Esophagus squamous epithelium (tissue), 5 donors: ENCODE measurements at regions not wholly inside any gene's neighbourhood (a gene's known extent, or its start where the extent isn't known, plus 50 kb on each side); places are given as distances from the start of the nearest gene placed in this dataset.

ENCODE experiments used
- DNase-seq: peaks from one replicate; lab custom pipeline; 2025; lab: John Stamatoyannopoulos, UW
- H3K27ac ChIP-seq, 4 donors: fragments of 200-600 bp; sonication (generic); one replicate each; pipeline ENCODE4 v1.5.1; 2016 to 2019; ENCODE audit warnings: mild to moderate bottlenecking in 1 of 4
- H3K27me3 ChIP-seq, 4 donors: fragments of 200-600 bp; sonication (generic); 1 replicate in 3 of 4; 2 replicates in 1 of 4; pipeline versions ENCODE4 v1.5.1 to v1.6.0; 2017 to 2021; ENCODE audit warnings: antibody characterized with exemption in 1 of 4
- H3K36me3 ChIP-seq, 3 donors: fragments of 200-600 bp; sonication (generic); one replicate each; pipeline ENCODE4 v1.5.1; 2016 to 2019
- H3K4me1 ChIP-seq, 3 donors: fragments of 200-600 bp; sonication (generic); one replicate each; pipeline ENCODE4 v1.5.1; 2017 to 2019
- H3K4me3 ChIP-seq, 4 donors: fragments of 200-600 bp; sonication (generic); 1 replicate in 3 of 4; 2 replicates in 1 of 4; pipeline ENCODE4 v1.5.1; 2016 to 2019; ENCODE audit warnings: mild to moderate bottlenecking in 2 of 4, moderate library complexity in 1 of 4
- H3K9me3 ChIP-seq, 3 donors: fragments of 200-600 bp; sonication (generic); one replicate each; pipeline ENCODE4 v1.5.1; 2016 to 2019
- CTCF ChIP-seq, 6 experiments: fragments of 450-650 bp in 4 of 6; fragments of 200-600 bp in 2 of 6; sonication (generic) in 2 of 6; IDR thresholded peaks; one replicate each; pipeline ENCODE4 v1.5.1; 2016 to 2019; ENCODE audit warnings: antibody characterized with exemption in 6 of 6, mild to moderate bottlenecking in 4 of 6, moderate library complexity in 4 of 6
- POLR2A ChIP-seq, 4 donors: fragments of 450-650 bp; IDR thresholded peaks; one replicate each; pipeline ENCODE4 v1.6.1; 2017; ENCODE audit warnings: antibody characterized with exemption in 4 of 4, mild to moderate bottlenecking in 4 of 4, moderate library complexity in 3 of 4
- WGBS, 2 donors: methylation state at CpG; one replicate each; pipeline ENCODE4 v1.1.5; 2018; 5-methylcytosine and 5-hydroxymethylcytosine counted together
- intact Hi-C: fragments of 100-400 bp; cut with DNase I; formaldehyde crosslinking; loops from one replicate; pipeline ENCODE4 v1.15.0; 2022
- donor health status: DM: yes; HTN: yes; CAD: no.

- DNase-seq, result no peak
- intact Hi-C loops, result no loop called here
- no peaks in the 10 kb centered on the region for H3K36me3 ChIP-seq
- no peaks in the 10 kb centered on the region for H3K4me1 ChIP-seq
- TF ChIP-seq CTCF (IDR thresholded peaks at IDR 0.05) (no peak), POLR2A (IDR thresholded peaks at IDR 0.05) (no peak)
- H3K9me3 ChIP-seq, result no peaks in the 10 kb centered on the region
- no peak overlapping the region for H3K4me3 ChIP-seq
- no peaks in the 10 kb centered on the region for H3K27me3 ChIP-seq
- H3K27ac ChIP-seq, result no peak overlapping the region
Measured at GRCh38 chr13:68784275-68784674, 1323.4 kb upstream of the ATXN8OS start.

GRCh38 chr13:68759617-68760016 is 1348.0 kb upstream of the ATXN8OS start:
- intact Hi-C loops, result no loop called here
- DNase-seq, result no peak
- no peaks in the 10 kb centered on the region for H3K36me3 ChIP-seq
- H3K4me3 ChIP-seq, result no peak overlapping the region
- no peak overlapping the region for H3K27ac ChIP-seq
- TF ChIP-seq POLR2A (IDR thresholded peaks at IDR 0.05) (no peak), CTCF (IDR thresholded peaks at IDR 0.05) (no peak)
- no peaks in the 10 kb centered on the region for H3K4me1 ChIP-seq
- H3K9me3 ChIP-seq, result peaks cover 0 to 5% (median 0%) of the 10 kb centered on the region in 3 donors
- H3K27me3 ChIP-seq, result no peaks in the 10 kb centered on the region
- 67 to 70% methylated on average over 2 of the region's 2 CpGs for WGBS, 2 donors

GRCh38 chr13:68749796-68750195 is 1357.8 kb upstream of the ATXN8OS start:
- Histone ChIP-seq H3K4me3 (no peak overlapping the region), H3K4me1 (no peaks in the 10 kb centered on the region), H3K36me3 (no peaks in the 10 kb centered on the region), H3K9me3 (no peaks in the 10 kb centered on the region), H3K27ac (no peak overlapping the region), H3K27me3 (no peaks in the 10 kb centered on the region)
- DNase-seq, result no peak
- TF ChIP-seq CTCF (IDR thresholded peaks at IDR 0.05) (no peak), POLR2A (IDR thresholded peaks at IDR 0.05) (no peak)
- intact Hi-C loops, result no loop called here

GRCh38 chr13:68748038-68748437 is 1359.6 kb upstream of the ATXN8OS start:
- TF ChIP-seq CTCF (IDR thresholded peaks at IDR 0.05) (no peak), POLR2A (IDR thresholded peaks at IDR 0.05) (no peak)
- Histone ChIP-seq H3K27me3 (no peaks in the 10 kb centered on the region), H3K9me3 (peaks cover 0 to 3% (median 0%) of the 10 kb centered on the region in 3 donors), H3K4me3 (no peak overlapping the region), H3K27ac (no peak overlapping the region), H3K36me3 (no peaks in the 10 kb centered on the region), H3K4me1 (no peaks in the 10 kb centered on the region)
- no peak for DNase-seq
- intact Hi-C loops, result no loop called here
- WGBS, 2 donors, result 68 to 74% methylated on average over 5 of the region's 5 CpGs

GRCh38 chr13:68745502-68745901 is 1362.1 kb upstream of the ATXN8OS start:
- TF ChIP-seq CTCF (IDR thresholded peaks at IDR 0.05), result no peak
- TF ChIP-seq POLR2A (IDR thresholded peaks at IDR 0.05), result no peak

More at GRCh38 chr13:68745502-68745901, 1362.1 kb upstream of the ATXN8OS start:
- Histone ChIP-seq H3K4me1 (no peaks in the 10 kb centered on the region), H3K9me3 (peaks cover 0 to 5% (median 0%) of the 10 kb centered on the region in 3 donors), H3K27ac (no peak overlapping the region), H3K4me3 (no peak overlapping the region), H3K27me3 (no peaks in the 10 kb centered on the region), H3K36me3 (no peaks in the 10 kb centered on the region)
- no peak for DNase-seq
- intact Hi-C loops, result no loop called here
- 55 to 58% methylated on average over 1 of the region's 1 CpG for WGBS, 2 donors
